ENCODE measurements at regions not wholly inside any gene's neighbourhood (a gene's known extent, or its start where the extent isn't known, plus 50 kb on each side); places are given as distances from the start of the nearest gene placed in this dataset.

DNA sequence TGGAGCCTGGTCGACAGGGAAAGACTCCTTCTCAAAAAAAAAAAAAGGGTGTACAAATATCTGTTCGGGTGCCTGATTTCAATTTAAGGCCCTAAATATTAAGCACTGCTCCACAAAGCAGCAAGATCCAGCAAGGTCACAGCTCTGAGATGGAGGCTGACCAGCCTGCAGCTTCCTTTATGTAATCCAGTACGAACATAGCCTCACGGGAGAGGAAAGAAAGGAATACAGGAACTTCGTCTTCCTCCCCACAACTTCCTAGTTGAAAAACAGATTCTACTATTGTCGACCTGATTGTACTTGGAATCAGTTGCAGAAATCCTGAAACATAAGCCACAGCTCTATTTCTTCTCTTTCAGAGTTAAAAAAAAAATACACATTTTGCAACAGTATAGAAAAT, 53.5 kb upstream of the TBC1D9 start (continued):
- TF ChIP-seq, protein P1, sequence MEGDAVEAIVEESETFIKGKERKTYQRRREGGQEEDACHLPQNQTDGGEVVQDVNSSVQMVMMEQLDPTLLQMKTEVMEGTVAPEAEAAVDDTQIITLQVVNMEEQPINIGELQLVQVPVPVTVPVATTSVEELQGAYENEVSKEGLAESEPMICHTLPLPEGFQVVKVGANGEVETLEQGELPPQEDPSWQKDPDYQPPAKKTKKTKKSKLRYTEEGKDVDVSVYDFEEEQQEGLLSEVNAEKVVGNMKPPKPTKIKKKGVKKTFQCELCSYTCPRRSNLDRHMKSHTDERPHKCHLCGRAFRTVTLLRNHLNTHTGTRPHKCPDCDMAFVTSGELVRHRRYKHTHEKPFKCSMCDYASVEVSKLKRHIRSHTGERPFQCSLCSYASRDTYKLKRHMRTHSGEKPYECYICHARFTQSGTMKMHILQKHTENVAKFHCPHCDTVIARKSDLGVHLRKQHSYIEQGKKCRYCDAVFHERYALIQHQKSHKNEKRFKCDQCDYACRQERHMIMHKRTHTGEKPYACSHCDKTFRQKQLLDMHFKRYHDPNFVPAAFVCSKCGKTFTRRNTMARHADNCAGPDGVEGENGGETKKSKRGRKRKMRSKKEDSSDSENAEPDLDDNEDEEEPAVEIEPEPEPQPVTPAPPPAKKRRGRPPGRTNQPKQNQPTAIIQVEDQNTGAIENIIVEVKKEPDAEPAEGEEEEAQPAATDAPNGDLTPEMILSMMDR (IDR thresholded peaks at IDR 0.05 in 2 of 3, conservative IDR thresholded peaks at IDR 0.05 in 1 of 3; ENCODE audit: control insufficient read depth in 2 of 3, extremely low read depth in 1 of 3, insufficient read depth in 1 of 3, low read depth in 3 of 3, low read length in 3 of 3): no peak
- no peak for TF ChIP-seq SMARCA5 (IDR thresholded peaks at IDR 0.05)
- TF ChIP-seq CREM (IDR thresholded peaks at IDR 0.05; ENCODE audit: low read depth): no peak
- TF ChIP-seq ASH2L (IDR thresholded peaks at IDR 0.05; ENCODE audit: borderline replicate concordance, low read depth): no peak
- no peak for TF ChIP-seq ZBED1 (IDR thresholded peaks at IDR 0.05; ENCODE audit: borderline replicate concordance)
- TF ChIP-seq ZNF384 (IDR thresholded peaks at IDR 0.05; ENCODE audit: borderline replicate concordance, low read depth, low read length): no peak

DNA sequence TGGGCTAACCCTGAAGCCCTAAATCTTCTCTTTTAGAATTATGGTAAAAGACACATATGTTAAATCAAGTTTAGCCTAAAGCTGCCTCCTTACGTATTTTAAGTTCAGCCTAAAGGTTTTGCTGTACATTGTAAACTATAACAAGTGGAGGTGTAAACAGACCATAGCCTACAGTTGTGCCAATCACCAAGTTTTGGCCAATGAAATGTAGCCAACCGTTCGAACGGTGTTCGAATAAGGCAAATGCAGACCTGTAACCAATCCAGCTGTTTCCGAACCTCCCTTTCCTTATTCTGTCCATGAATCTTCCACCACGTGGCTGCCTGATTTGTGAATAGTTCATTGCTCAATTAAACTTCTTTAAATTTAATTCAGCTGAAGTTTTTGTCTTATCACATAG, 52.1 kb upstream of the TBC1D9 start:
- WGBS (ENCODE audit: insufficient coverage, insufficient replicate concordance, low lambda C conversion rate, missing lambda C conversion rate): 47% methylated on average over 7 of the region's 7 CpGs
- intact Hi-C loops (cut with micrococcal nuclease; ENCODE audit: unreplicated experiment): loop anchor here (5.0 kb wide), 1 partner anchor 51 kb away; the partner anchor contains the start of gene TBC1D9
- peaks cover 43% of the 10 kb centered on the region for H3K4me1 ChIP-seq (ENCODE audit: control insufficient read depth, insufficient read depth, low read length)
- DNase-seq (ENCODE audit: low read depth, low spot score) (no peak), ATAC-seq (peak; percentile 3; the same call in 1 of the 3 replicates), FAIRE-seq (peak; percentile 56)
- H4K20me1 ChIP-seq (ENCODE audit: control insufficient read depth, insufficient read depth): no peaks in the 10 kb centered on the region
- RAD21 ChIA-PET (ENCODE audit: unreplicated experiment): interaction anchor here (0.6 to 0.7 kb wide), 2 partner anchors 27 to 1210 kb away, joined by 3 to 4 read pairs; no protein-coding TSS in a partner anchor
- H3K9me3 ChIP-seq (replicated peaks; ENCODE audit: control insufficient read depth, insufficient read depth, low read length): no peaks in the 10 kb centered on the region; the same call in 2 of the 3 replicates
- H3K27ac ChIP-seq (ENCODE audit: control insufficient read depth, insufficient read depth): peak overlapping the region; percentile 72
- no peaks in the 10 kb centered on the region for H3K27me3 ChIP-seq (replicated peaks in 1 of 2; ENCODE audit: control insufficient read depth in 2 of 2, insufficient read depth in 2 of 2, low read length in 1 of 2)
- H3K36me3 ChIP-seq (ENCODE audit: control insufficient read depth in 2 of 2, insufficient read depth in 2 of 2, low read length in 1 of 2): no peaks in the 10 kb centered on the region
- in situ Hi-C loops (cut with MboI): no loop called here
- POLR2A ChIA-PET: no interaction called here
- CTCF ChIA-PET: interaction anchor here (1.6 kb wide), 1 partner anchor 42 kb away, joined by 5 read pairs; no protein-coding TSS in a partner anchor
- peak overlapping the region; percentile 37; the same call in 1 of the 2 replicates for H2AFZ ChIP-seq (ENCODE audit: control insufficient read depth, low read depth, low read length)
- no peak overlapping the region; the same call in 1 of the 2 replicates for H3K4me3 ChIP-seq
- TF ChIP-seq EED (IDR thresholded peaks at IDR 0.05; ENCODE audit: low read depth): no peak
- TF ChIP-seq, protein P2, sequence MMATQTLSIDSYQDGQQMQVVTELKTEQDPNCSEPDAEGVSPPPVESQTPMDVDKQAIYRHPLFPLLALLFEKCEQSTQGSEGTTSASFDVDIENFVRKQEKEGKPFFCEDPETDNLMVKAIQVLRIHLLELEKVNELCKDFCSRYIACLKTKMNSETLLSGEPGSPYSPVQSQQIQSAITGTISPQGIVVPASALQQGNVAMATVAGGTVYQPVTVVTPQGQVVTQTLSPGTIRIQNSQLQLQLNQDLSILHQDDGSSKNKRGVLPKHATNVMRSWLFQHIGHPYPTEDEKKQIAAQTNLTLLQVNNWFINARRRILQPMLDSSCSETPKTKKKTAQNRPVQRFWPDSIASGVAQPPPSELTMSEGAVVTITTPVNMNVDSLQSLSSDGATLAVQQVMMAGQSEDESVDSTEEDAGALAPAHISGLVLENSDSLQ (IDR thresholded peaks at IDR 0.05): 0 out of 2 replicates have a peak, but pooled peaks have one; percentile 20
- peak overlapping the region; percentile 90; the same call in 1 of the 2 replicates for H3K4me2 ChIP-seq (ENCODE audit: control insufficient read depth, insufficient read depth)
- no peaks in the 10 kb centered on the region for H3K79me2 ChIP-seq (ENCODE audit: control insufficient read depth, insufficient read depth, low read length)
- SMC1A ChIA-PET (ENCODE audit: uncharacterized antibody, unreplicated experiment): interaction anchor here (0.6 to 1.6 kb wide), 2 partner anchors 141 to 1837 kb away, joined by 3 read pairs; no protein-coding TSS in a partner anchor
- H3K9ac ChIP-seq (ENCODE audit: control insufficient read depth, insufficient read depth, low read length): no peak overlapping the region
- no TSS peak for BruUV-seq (replicated peaks)
